SK-N-SH (cell line): ENCODE measurements at regions not wholly inside any gene's neighbourhood (a gene's known extent, or its start where the extent isn't known, plus 50 kb on each side); places are given as distances from the start of the nearest gene placed in this dataset.

Experiments
- CTCF ChIA-PET: fragments of 300-600, 350-600 bp; formaldehyde crosslinking; extraction: SDS; loops from one replicate; lab custom pipeline; 2021; lab: Yijun Ruan, JAX
- POLR2A ChIA-PET: fragments of 350-600 bp; sonication (Branson Sonifier 250); formaldehyde crosslinking; extraction: SDS; loops from one replicate; lab custom pipeline; 2020; ENCODE audit warnings: antibody characterized with exemption, inconsistent platforms; lab: Yijun Ruan, JAX
- DNase-seq: peaks from one replicate; pipeline ENCODE4 v3.0.0; 2012
- H2AFZ ChIP-seq: fragments of 200-600 bp; sonication (generic); 2 replicates; pipeline ENCODE4 v1.8.1; 2016; ENCODE audit warnings: antibody characterized with exemption, mild to moderate bottlenecking, low read depth
- H3F3A ChIP-seq: fragments of 200-600 bp; sonication (generic); replicated peaks from 2 replicates; pipeline ENCODE3; 2016; ENCODE audit warnings: antibody characterized with exemption, mild to moderate bottlenecking; ENCODE audit not compliant: insufficient read depth
- H3K27ac ChIP-seq, 2 experiments: fragments of 200-500 bp in 1 of 2; fragments of 200-600 bp in 1 of 2; sonication (Bioruptor generic) in 1 of 2; sonication (generic), shearing (Covaris generic) in 1 of 2; 2 replicates each; pipeline versions ENCODE4 v1.5.1 to v1.6.1; 2014 to 2016; ENCODE audit warnings: low read depth in 2 of 2, inconsistent platforms in 1 of 2, low read length in 1 of 2, mild to moderate bottlenecking in 1 of 2, mixed read lengths in 1 of 2
- H3K27me3 ChIP-seq: fragments of 200-600 bp; sonication (generic), shearing (Covaris generic); 2 replicates; pipeline ENCODE4 v1.6.1; 2016; ENCODE audit warnings: mixed run types; ENCODE audit not compliant: insufficient read depth
- H3K36me3 ChIP-seq, 2 experiments: fragments of 200-500 bp in 1 of 2; fragments of 200-600 bp in 1 of 2; sonication (Bioruptor generic) in 1 of 2; sonication (generic) in 1 of 2; replicated peaks in 1 of 2; 2 replicates each; pipeline versions ENCODE3 to v1.5.1; 2014 to 2016; ENCODE audit warnings: low read length in 1 of 2, mild to moderate bottlenecking in 1 of 2; ENCODE audit not compliant: insufficient read depth in 2 of 2, control insufficient read depth in 1 of 2
- H3K4me1 ChIP-seq, 2 experiments: fragments of 200-500 bp in 1 of 2; fragments of 200-600 bp in 1 of 2; sonication (Bioruptor generic) in 1 of 2; sonication (generic), shearing (Covaris generic) in 1 of 2; 2 replicates each; pipeline versions ENCODE4 v1.5.1 to v1.6.1; 2014 to 2016; ENCODE audit warnings: low read depth in 1 of 2, low read length in 1 of 2, mixed run types in 1 of 2; ENCODE audit not compliant: insufficient read depth in 2 of 2, control insufficient read depth in 1 of 2
- H3K4me2 ChIP-seq: fragments of 200-600 bp; sonication (generic), shearing (Covaris generic); 2 replicates; pipeline ENCODE4 v1.6.1; 2017; ENCODE audit warnings: mixed run types
- H3K4me3 ChIP-seq, 2 experiments: fragments of 200-500 bp in 1 of 2; fragments of 200-600 bp in 1 of 2; sonication (Bioruptor generic) in 1 of 2; sonication (generic), shearing (Covaris generic) in 1 of 2; 2 replicates each; pipeline versions ENCODE4 v1.5.1 to v1.8.1; 2014 to 2016; ENCODE audit warnings: low read depth in 2 of 2, inconsistent platforms in 1 of 2, low read length in 1 of 2, mild to moderate bottlenecking in 1 of 2, mixed read lengths in 1 of 2, moderate library complexity in 1 of 2
- H3K79me2 ChIP-seq: fragments of 200-600 bp; sonication (generic); 2 replicates; pipeline ENCODE4 v1.8.1; 2017; ENCODE audit warnings: mild to moderate bottlenecking; ENCODE audit not compliant: insufficient read depth
- H3K9ac ChIP-seq: fragments of 200-600 bp; sonication (generic); 2 replicates; pipeline ENCODE4 v1.6.1; 2017; ENCODE audit warnings: mixed run types
- H3K9me2 ChIP-seq: fragments of 200-600 bp; sonication (generic); 2 replicates; pipeline ENCODE4 v1.6.1; 2017; ENCODE audit warnings: mixed run types
- H3K9me3 ChIP-seq: fragments of 200-600 bp; sonication (generic); 2 replicates; pipeline ENCODE4 v1.6.1; 2017; ENCODE audit warnings: mixed run types, mild to moderate bottlenecking, moderate library complexity
- H4K20me1 ChIP-seq: fragments of 200-600 bp; sonication (generic); 2 replicates; pipeline ENCODE4 v1.6.1; 2017; ENCODE audit warnings: mild to moderate bottlenecking, mixed run types; ENCODE audit not compliant: insufficient read depth
- CHD2 ChIP-seq: fragments of 150-350 bp; IDR thresholded peaks from 2 replicates; pipeline ENCODE4 v1.6.1; 2018; ENCODE audit warnings: low read length; ENCODE audit not compliant: partially characterized antibody
- EP300 ChIP-seq, 2 experiments: IDR thresholded peaks; 2 replicates each; pipeline versions ENCODE4 v1.4.0 to v1.6.1; 2012; ENCODE audit warnings: borderline replicate concordance in 1 of 2, low read depth in 1 of 2, low read length in 1 of 2
- EZH2phosphoT487 ChIP-seq: fragments of 200-600 bp; sonication (generic); IDR thresholded peaks from 2 replicates; pipeline ENCODE4 v1.6.1; 2017; ENCODE audit warnings: low read depth, mixed run types, mild to moderate bottlenecking, antibody characterized with exemption, moderate library complexity, borderline replicate concordance
- FOSL2 ChIP-seq: IDR thresholded peaks from 2 replicates; pipeline ENCODE4 v1.4.0; 2012; ENCODE audit warnings: low read depth, mild to moderate bottlenecking, moderate library complexity, borderline replicate concordance
- FOXJ3 ChIP-seq: sonication (generic); formaldehyde crosslinking; IDR thresholded peaks from 2 replicates; pipeline ENCODE4 v1.5.1; 2020; ENCODE audit warnings: mild to moderate bottlenecking, missing genetic modification reagents
- FOXM1 ChIP-seq: IDR thresholded peaks from 2 replicates; pipeline ENCODE4 v1.4.0; 2012; ENCODE audit warnings: low read depth, mild to moderate bottlenecking
- GABPA ChIP-seq: IDR thresholded peaks from 2 replicates; pipeline ENCODE4 v1.4.0; 2012; ENCODE audit warnings: low read depth, mild to moderate bottlenecking
- GATA2 ChIP-seq: sonication (generic); formaldehyde crosslinking; IDR thresholded peaks from 2 replicates; pipeline ENCODE4 v1.5.0; 2020; ENCODE audit warnings: mild to moderate bottlenecking, missing genetic modification reagents
- IRF3 ChIP-seq: fragments of 150-350 bp; IDR thresholded peaks from 2 replicates; pipeline ENCODE4 v1.6.1; 2016; ENCODE audit warnings: mild to moderate bottlenecking, low read depth, low read length
- JUND ChIP-seq: IDR thresholded peaks from 2 replicates; pipeline ENCODE4 v1.4.0; 2012
- MEF2A ChIP-seq: IDR thresholded peaks from 2 replicates; pipeline ENCODE4 v1.4.0; 2012; ENCODE audit warnings: low read depth, borderline replicate concordance
- NFIC ChIP-seq: IDR thresholded peaks from 2 replicates; pipeline ENCODE4 v1.4.0; 2012; ENCODE audit warnings: borderline replicate concordance
- NRF1 ChIP-seq: IDR thresholded peaks from 2 replicates; pipeline ENCODE4 v1.6.1; 2012; ENCODE audit warnings: low read depth, mild to moderate bottlenecking, low read length
- PBX3 ChIP-seq: IDR thresholded peaks from 2 replicates; pipeline ENCODE4; 2012
- POLR2AphosphoS5 ChIP-seq: IDR thresholded peaks from 2 replicates; pipeline ENCODE4 v1.6.1; 2012; ENCODE audit warnings: low read depth, low read length
- RAD21 ChIP-seq: IDR thresholded peaks from 2 replicates; pipeline ENCODE4 v1.6.1; 2012; ENCODE audit warnings: mild to moderate bottlenecking, low read length
- RCOR1 ChIP-seq: fragments of 150-350 bp; IDR thresholded peaks from 2 replicates; pipeline ENCODE4 v1.6.1; 2017; ENCODE audit warnings: antibody characterized with exemption, low read length
- REST ChIP-seq: IDR thresholded peaks from 2 replicates; pipeline ENCODE4 v1.6.1; 2012; ENCODE audit warnings: mild to moderate bottlenecking, low read depth, low read length, moderate library complexity
- RFX5 ChIP-seq: IDR thresholded peaks from 2 replicates; pipeline ENCODE4 v1.6.1; 2012; ENCODE audit warnings: mild to moderate bottlenecking, improper control_type of control experiment, low read length
- RXRA ChIP-seq: IDR thresholded peaks from 2 replicates; pipeline ENCODE4 v1.4.0; 2012; ENCODE audit warnings: low read depth, mild to moderate bottlenecking, borderline replicate concordance
- SIN3A ChIP-seq: IDR thresholded peaks from 2 replicates; pipeline ENCODE4 v1.6.1; 2012; ENCODE audit warnings: low read depth, mild to moderate bottlenecking, low read length, moderate library complexity, borderline replicate concordance
- SMC3 ChIP-seq: IDR thresholded peaks from 2 replicates; pipeline ENCODE4 v1.6.1; 2012; ENCODE audit warnings: low read depth, low read length, improper control_type of control experiment
- TCF12 ChIP-seq: IDR thresholded peaks from 2 replicates; pipeline ENCODE4 v1.4.0; 2012
- TEAD4 ChIP-seq: IDR thresholded peaks from 2 replicates; pipeline ENCODE4 v1.4.0; 2012; ENCODE audit warnings: mild to moderate bottlenecking, borderline replicate concordance; ENCODE audit not compliant: insufficient read depth
- YY1 ChIP-seq: IDR thresholded peaks from 2 replicates; pipeline ENCODE4 v1.4.0; 2012; ENCODE audit warnings: low read depth, mild to moderate bottlenecking
- ZBTB33 ChIP-seq: IDR thresholded peaks from 2 replicates; pipeline ENCODE4 v1.4.0; 2012; ENCODE audit warnings: low read depth, borderline replicate concordance
- WGBS: methylation state at CpG from one replicate; pipeline ENCODE4 v1.1.6; 2017; ENCODE audit warnings: low lambda C conversion rate; 5-methylcytosine and 5-hydroxymethylcytosine counted together

GRCh38 chr6:88376768-88377387 is 210.7 kb upstream of the CNR1 start:
- Histone ChIP-seq H3F3A (peaks cover 14% of the 10 kb centered on the region), H3K9me3 (no peaks in the 10 kb centered on the region), H3K4me3 (no peak overlapping the region), H4K20me1 (no peaks in the 10 kb centered on the region), H3K9me2 (no peaks in the 10 kb centered on the region), H3K27ac (peak overlapping the region; percentile 53 to 72; a peak in 3 of 4 replicates), H3K9ac (no peak overlapping the region), H3K79me2 (no peaks in the 10 kb centered on the region), H3K4me1 (peaks cover 2 to 31% of the 10 kb centered on the region in 2 experiments), H3K36me3 (no peaks in the 10 kb centered on the region), H3K27me3 (no peaks in the 10 kb centered on the region), H3K4me2 (peak overlapping the region; percentile 5; the same call in 1 of the 2 replicates), H2AFZ (no peak overlapping the region)
- CTCF ChIA-PET, result no interaction called here
- peak; percentile 33 for TF ChIP-seq PBX3
- no peak for TF ChIP-seq NRF1
- peak; percentile 71 for TF ChIP-seq NFIC
- TF ChIP-seq EP300 (IDR thresholded peaks at IDR 0.05; ENCODE audit: borderline replicate concordance in 1 of 2, low read depth in 1 of 2, low read length in 1 of 2), result peak in 1 of 2 experiments; percentile 62; a peak in 1 of 4 replicates
- TF ChIP-seq FOXM1, result peak; percentile 52; the same call in 1 of the 2 replicates
- peak; percentile 66; the same call in 1 of the 2 replicates for TF ChIP-seq FOSL2
- TF ChIP-seq RXRA, result peak; percentile 90
- TF ChIP-seq REST, result no peak
- no peak for TF ChIP-seq GABPA
- peak; percentile 34; the same call in 1 of the 2 replicates for TF ChIP-seq POLR2AphosphoS5
- TF ChIP-seq SMC3, result no peak
- TF ChIP-seq RFX5, result no peak
- TF ChIP-seq TEAD4, result peak; percentile 81
- no peak for TF ChIP-seq CHD2
- no peak for TF ChIP-seq RCOR1
- 0 out of 2 replicates have a peak, but pooled peaks have one; percentile 17 for TF ChIP-seq ZBTB33
- no peak for TF ChIP-seq YY1
- no peak for TF ChIP-seq FOXJ3 (CRISPR knock-in tag)
- TF ChIP-seq MEF2A, result no peak; the same call in 1 of the 2 replicates
- TF ChIP-seq JUND, result peak; percentile 77
- TF ChIP-seq RAD21, result no peak
- no peak for TF ChIP-seq IRF3
- peak; percentile 84 for TF ChIP-seq TCF12
- TF ChIP-seq EZH2phosphoT487, result no peak
- no peak for TF ChIP-seq SIN3A
- no peak for TF ChIP-seq GATA2 (CRISPR knock-in tag)
- POLR2A ChIA-PET, result no interaction called here
- no peak for DNase-seq
- 3% methylated on average over 2 of the region's 2 CpGs for WGBS
